Brain pericyte (primary cell): ENCODE measurements at regions not wholly inside any gene's neighbourhood (a gene's known extent, or its start where the extent isn't known, plus 50 kb on each side); places are given as distances from the start of the nearest gene placed in this dataset.
"Not testable (repeated sequence)": the region's sequence is repeated elsewhere in the genome, so short reads cannot be mapped to it uniquely, and the experiment has no call there.

ENCODE experiments used
- DNase-seq: peaks from one replicate; pipeline ENCODE4 v3.0.0-alpha.2; 2012; ENCODE audit warnings: low read depth, low spot score

GRCh38 chr19:37303591-37304171, 67.2 kb upstream of the ZNF527 start:
- no peak for DNase-seq

- DNase-seq = no peak
Observed at GRCh38 chr19:37304190-37304883, 66.6 kb upstream of the ZNF527 start.

- no peak for DNase-seq
Observed at GRCh38 chr19:37304884-37305255, 66.0 kb upstream of the ZNF527 start.

- no peak for DNase-seq
Observed at GRCh38 chr19:37306383-37306963, 64.4 kb upstream of the ZNF527 start.

- no peak for DNase-seq
Observed at GRCh38 chr19:37309834-37310575, 60.9 kb upstream of the ZNF527 start.

GRCh38 chr19:37312531-37313334, 58.2 kb upstream of the ZNF527 start:
- not testable (repeated sequence) for DNase-seq

- DNase-seq = no peak
Observed at GRCh38 chr19:37313335-37313627, 57.6 kb upstream of the ZNF527 start.

- DNase-seq = peak; percentile 97
Observed at GRCh38 chr19:37317403-37318209, 53.3 kb upstream of the ZNF527 start.

GRCh38 chr19:37320988-37321387, 49.9 kb upstream of the ZNF527 start:
- DNase-seq = not testable (repeated sequence)
